Thyroid gland (tissue), 4 donors: ENCODE measurements at regions not wholly inside any gene's neighbourhood (a gene's known extent, or its start where the extent isn't known, plus 50 kb on each side); places are given as distances from the start of the nearest gene placed in this dataset.

Source experiments
- CTCF ChIP-seq, 6 experiments: fragments of 200-600 bp in 3 of 6; fragments of 450-650 bp in 3 of 6; sonication (generic) in 3 of 6; IDR thresholded peaks; one replicate each; pipeline ENCODE4 v1.5.1; 2016 to 2019; ENCODE audit warnings: antibody characterized with exemption in 6 of 6, mild to moderate bottlenecking in 2 of 6, inconsistent platforms in 1 of 6, moderate library complexity in 1 of 6
- POLR2A ChIP-seq, 2 donors: fragments of 450-650 bp; IDR thresholded peaks; one replicate each; pipeline ENCODE4 v1.6.1; 2017; ENCODE audit warnings: antibody characterized with exemption in 2 of 2, mild to moderate bottlenecking in 2 of 2, moderate library complexity in 1 of 2

GRCh38 chr12:68495336-68496070 lies 115.2 kb upstream of the RAP1B start:
- TF ChIP-seq CTCF (IDR thresholded peaks at IDR 0.05) (no peak), POLR2A (IDR thresholded peaks at IDR 0.05) (no peak)
